PC-9 (cell line): ENCODE measurements at regions not wholly inside any gene's neighbourhood (a gene's known extent, or its start where the extent isn't known, plus 50 kb on each side); places are given as distances from the start of the nearest gene placed in this dataset.

Source experiments
- BruUV-seq: library from RNA; stranded (reverse); fragments of 400-500 nt; replicated peaks from 2 replicates; lab custom pipeline; 2021; lab: Mats Ljungman, UMichigan
- CTCF ChIA-PET: fragments of 300-600 bp; sonication (Branson Sonifier 250); formaldehyde crosslinking; loops from one replicate; lab custom pipeline; 2022; ENCODE audit warnings: antibody characterized with exemption; lab: Charles Lee
- POLR2A ChIA-PET: fragments of 300-600 bp; sonication (Branson Sonifier 250); formaldehyde crosslinking; loops from one replicate; lab custom pipeline; 2022; ENCODE audit warnings: antibody characterized with exemption; ENCODE audit not compliant: unreplicated experiment; lab: Charles Lee
- DNase-seq, 2 experiments: peaks; one replicate each; pipeline versions ENCODE4 v3.0.0 to v3.0.0-alpha.2; 2015 to 2022; ENCODE audit warnings: mixed read lengths in 1 of 2
- H2AFZ ChIP-seq: fragments of 200-600 bp; sonication (generic); 2 replicates; pipeline ENCODE4 v1.8.1; 2017; ENCODE audit warnings: antibody characterized with exemption
- H3F3A ChIP-seq: fragments of 200-600 bp; sonication (generic); 2 replicates; pipeline ENCODE4 v1.8.1; 2017; ENCODE audit warnings: antibody characterized with exemption, mild to moderate bottlenecking, low read depth; ENCODE audit not compliant: insufficient read depth
- H3K27ac ChIP-seq: fragments of 200-600 bp; sonication (generic); 2 replicates; pipeline ENCODE4 v1.6.1; 2016; ENCODE audit warnings: mixed run types
- H3K27me3 ChIP-seq: fragments of 200-600 bp; sonication (generic); 2 replicates; pipeline ENCODE4 v1.6.1; 2016; ENCODE audit warnings: low read depth, mixed run types; ENCODE audit not compliant: insufficient read depth
- H3K36me3 ChIP-seq: fragments of 200-600 bp; sonication (generic); 2 replicates; pipeline ENCODE4 v1.6.1; 2016; ENCODE audit warnings: low read depth, mixed run types
- H3K4me1 ChIP-seq: fragments of 200-600 bp; sonication (generic); replicated peaks from 2 replicates; pipeline ENCODE4 v1.6.1; 2016; ENCODE audit warnings: mixed run types; ENCODE audit not compliant: insufficient read depth
- H3K4me2 ChIP-seq: fragments of 200-600 bp; sonication (generic); 2 replicates; pipeline ENCODE4 v1.6.1; 2017; ENCODE audit warnings: mixed run types
- H3K4me3 ChIP-seq: fragments of 200-600 bp; sonication (generic); 2 replicates; pipeline ENCODE4 v1.6.1; 2016; ENCODE audit warnings: mixed run types
- H3K79me2 ChIP-seq: fragments of 200-600 bp; sonication (generic); 2 replicates; pipeline ENCODE4 v1.6.1; 2017; ENCODE audit warnings: low read depth, mixed run types
- H3K9me2 ChIP-seq: fragments of 200-600 bp; sonication (generic); 2 replicates; pipeline ENCODE4 v1.8.1; 2017; ENCODE audit warnings: mild to moderate bottlenecking; ENCODE audit not compliant: insufficient read depth
- H3K9me3 ChIP-seq: fragments of 200-600 bp; sonication (generic); 2 replicates; pipeline ENCODE4 v1.8.1; 2016; ENCODE audit warnings: low read depth; ENCODE audit not compliant: insufficient read depth
- H4K20me1 ChIP-seq: fragments of 200-600 bp; sonication (generic); 2 replicates; pipeline ENCODE4 v1.8.1; 2017; ENCODE audit not compliant: insufficient read depth
- EZH2 ChIP-seq: fragments of 200-600 bp; sonication (generic); IDR thresholded peaks from 2 replicates; pipeline ENCODE4 v1.8.0; 2017; ENCODE audit warnings: antibody characterized with exemption, low read depth
- intact Hi-C: fragments of 100-400 bp; cut with micrococcal nuclease; formaldehyde crosslinking; loops from one replicate; pipeline ENCODE4 v1.10.0; 2022; ENCODE audit not compliant: unreplicated experiment
- TF ChIP-seq, protein P1 (sequence below): fragments of 200-600 bp; sonication (generic); conservative IDR thresholded peaks from 2 replicates; pipeline ENCODE4 v1.6.1; 2017; ENCODE audit warnings: mixed run types, antibody characterized with exemption, mild to moderate bottlenecking, moderate library complexity

- CTCF ChIA-PET: no interaction called here
- H3K27me3 ChIP-seq: peaks cover 53% of the 10 kb centered on the region
- H3K27ac ChIP-seq: no peak overlapping the region
Observed at GRCh38 chr10:100683004-100683403, 62.4 kb upstream of the PAX2 start.

GRCh38 chr10:100683545-100684300 lies 61.7 kb upstream of the PAX2 start:
- DNase-seq: no peak
- Histone ChIP-seq H3K4me2 (no peak overlapping the region), H3K27me3 (peaks cover 56% of the 10 kb centered on the region), H3K9me2 (no peaks in the 10 kb centered on the region), H3K9me3 (no peaks in the 10 kb centered on the region), H2AFZ (no peak overlapping the region), H3F3A (no peaks in the 10 kb centered on the region), H3K27ac (no peak overlapping the region), H3K36me3 (no peaks in the 10 kb centered on the region), H3K4me1 (no peaks in the 10 kb centered on the region), H3K4me3 (no peak overlapping the region), H4K20me1 (no peaks in the 10 kb centered on the region), H3K79me2 (no peaks in the 10 kb centered on the region)
- TF ChIP-seq, protein P1, sequence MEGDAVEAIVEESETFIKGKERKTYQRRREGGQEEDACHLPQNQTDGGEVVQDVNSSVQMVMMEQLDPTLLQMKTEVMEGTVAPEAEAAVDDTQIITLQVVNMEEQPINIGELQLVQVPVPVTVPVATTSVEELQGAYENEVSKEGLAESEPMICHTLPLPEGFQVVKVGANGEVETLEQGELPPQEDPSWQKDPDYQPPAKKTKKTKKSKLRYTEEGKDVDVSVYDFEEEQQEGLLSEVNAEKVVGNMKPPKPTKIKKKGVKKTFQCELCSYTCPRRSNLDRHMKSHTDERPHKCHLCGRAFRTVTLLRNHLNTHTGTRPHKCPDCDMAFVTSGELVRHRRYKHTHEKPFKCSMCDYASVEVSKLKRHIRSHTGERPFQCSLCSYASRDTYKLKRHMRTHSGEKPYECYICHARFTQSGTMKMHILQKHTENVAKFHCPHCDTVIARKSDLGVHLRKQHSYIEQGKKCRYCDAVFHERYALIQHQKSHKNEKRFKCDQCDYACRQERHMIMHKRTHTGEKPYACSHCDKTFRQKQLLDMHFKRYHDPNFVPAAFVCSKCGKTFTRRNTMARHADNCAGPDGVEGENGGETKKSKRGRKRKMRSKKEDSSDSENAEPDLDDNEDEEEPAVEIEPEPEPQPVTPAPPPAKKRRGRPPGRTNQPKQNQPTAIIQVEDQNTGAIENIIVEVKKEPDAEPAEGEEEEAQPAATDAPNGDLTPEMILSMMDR: no peak
- no peak for TF ChIP-seq EZH2
- CTCF ChIA-PET: no interaction called here
- no TSS peak for BruUV-seq
- POLR2A ChIA-PET: no interaction called here
- intact Hi-C loops: no loop called here

More at GRCh38 chr10:100683004-100683403, 62.4 kb upstream of the PAX2 start:
- H2AFZ ChIP-seq: no peak overlapping the region
- H4K20me1 ChIP-seq: no peaks in the 10 kb centered on the region
- no peak overlapping the region for H3K4me2 ChIP-seq
- no peaks in the 10 kb centered on the region for H3F3A ChIP-seq
- no peaks in the 10 kb centered on the region for H3K79me2 ChIP-seq
- TF ChIP-seq, protein P1: no peak
- TF ChIP-seq EZH2: no peak
- H3K9me3 ChIP-seq: no peaks in the 10 kb centered on the region
- BruUV-seq: no TSS peak
- intact Hi-C loops: no loop called here
- no peaks in the 10 kb centered on the region for H3K9me2 ChIP-seq
- H3K36me3 ChIP-seq: no peaks in the 10 kb centered on the region
- H3K4me3 ChIP-seq: no peak overlapping the region
- DNase-seq: no peak
- no peaks in the 10 kb centered on the region for H3K4me1 ChIP-seq
- POLR2A ChIA-PET: no interaction called here

DNA sequence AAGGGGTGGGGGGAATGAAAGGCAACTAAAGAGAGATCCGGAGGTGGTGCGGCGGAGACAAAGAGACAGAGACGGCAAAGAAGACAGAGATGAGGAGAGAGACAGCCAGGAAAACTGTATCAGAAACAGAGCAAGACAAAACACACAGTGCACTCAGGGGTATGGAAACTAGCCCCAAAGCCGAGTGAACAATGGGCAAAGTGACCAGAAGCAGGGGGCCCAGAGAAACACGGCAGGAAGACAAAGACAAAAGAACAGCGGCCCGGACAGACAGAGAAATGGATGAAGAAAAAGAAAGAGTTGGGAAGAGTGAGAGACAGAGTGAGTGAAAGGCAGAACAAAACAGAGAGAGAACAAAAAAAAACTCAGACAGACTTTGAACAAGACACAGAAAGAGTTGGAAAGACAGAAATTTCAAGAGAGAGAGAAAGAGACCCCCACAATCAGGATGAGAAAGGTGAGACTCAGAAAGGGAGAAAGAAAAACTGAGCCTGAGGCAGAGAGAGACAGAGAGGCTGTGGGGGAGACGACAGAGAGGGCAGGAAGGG lies 60.6 kb upstream of the PAX2 start:
- ChIA-PET POLR2A (no interaction called here), CTCF (no interaction called here)
- no TSS peak for BruUV-seq
- DNase-seq: no peak
- H3K27me3 ChIP-seq: peaks cover 64% of the 10 kb centered on the region
- no peaks in the 10 kb centered on the region for H3K79me2 ChIP-seq
- no peaks in the 10 kb centered on the region for H3K9me3 ChIP-seq
- intact Hi-C loops: no loop called here
- H3K4me1 ChIP-seq: no peaks in the 10 kb centered on the region
- no peaks in the 10 kb centered on the region for H4K20me1 ChIP-seq
- no peak overlapping the region for H3K4me2 ChIP-seq
- H3K4me3 ChIP-seq: no peak overlapping the region
- H3F3A ChIP-seq: no peaks in the 10 kb centered on the region
- TF ChIP-seq, protein P1: no peak
- no peak for TF ChIP-seq EZH2
- H3K36me3 ChIP-seq: no peaks in the 10 kb centered on the region
- no peak overlapping the region for H3K27ac ChIP-seq
- H2AFZ ChIP-seq: no peak overlapping the region
- H3K9me2 ChIP-seq: no peaks in the 10 kb centered on the region
